Epithelial cell of proximal tubule (primary cell): ENCODE measurements at regions not wholly inside any gene's neighbourhood (a gene's known extent, or its start where the extent isn't known, plus 50 kb on each side); places are given as distances from the start of the nearest gene placed in this dataset.
A peak's percentile ranks its signal among the peaks of the same experiment; 100 is the strongest.
"Not testable (repeated sequence)": the region's sequence is repeated elsewhere in the genome, so short reads cannot be mapped to it uniquely, and the experiment has no call there.

ENCODE experiments used
- DNase-seq: peaks from one replicate; pipeline ENCODE4 v3.0.0-alpha.2; 2011; ENCODE audit warnings: low read depth
- H3K4me3 ChIP-seq: 2 replicates; pipeline ENCODE4 v1.5.1; 2011; ENCODE audit warnings: low read depth, mild to moderate bottlenecking, low read length
- TF ChIP-seq, protein P1 (sequence below): conservative IDR thresholded peaks from 2 replicates; pipeline ENCODE4 v1.5.1; 2012; ENCODE audit warnings: low read depth, mild to moderate bottlenecking, low read length

DNA sequence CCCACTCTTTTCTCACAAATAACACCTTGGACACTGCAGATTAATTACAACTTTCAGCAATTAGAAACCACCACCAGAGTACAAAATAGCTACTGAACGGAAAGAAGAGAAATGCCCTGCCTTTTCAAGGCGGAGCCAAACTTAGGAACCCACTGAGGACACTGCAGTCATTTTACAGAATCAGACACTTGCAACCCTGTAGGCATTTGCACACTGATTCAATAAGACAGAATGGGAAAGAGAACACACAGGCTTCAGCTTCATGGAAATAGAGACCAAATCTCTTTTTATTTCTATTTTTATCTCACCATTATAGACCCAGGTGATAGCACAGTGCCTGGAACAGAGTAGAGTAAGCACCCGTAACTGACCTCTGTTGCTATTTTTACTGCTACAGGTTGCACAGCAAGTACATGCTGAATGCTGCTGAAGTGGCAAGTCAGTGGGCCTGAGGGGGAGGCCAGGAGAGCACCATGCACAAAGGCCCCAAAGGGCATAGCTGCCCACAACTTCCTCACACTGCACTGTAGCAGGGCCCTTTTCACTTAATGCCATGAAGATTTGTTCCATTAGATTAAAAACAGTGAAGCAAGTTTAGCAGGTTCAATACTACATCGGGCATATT, 50.7 kb upstream of the EDARADD start:
- no peak overlapping the region for H3K4me3 ChIP-seq
- TF ChIP-seq, protein P1, sequence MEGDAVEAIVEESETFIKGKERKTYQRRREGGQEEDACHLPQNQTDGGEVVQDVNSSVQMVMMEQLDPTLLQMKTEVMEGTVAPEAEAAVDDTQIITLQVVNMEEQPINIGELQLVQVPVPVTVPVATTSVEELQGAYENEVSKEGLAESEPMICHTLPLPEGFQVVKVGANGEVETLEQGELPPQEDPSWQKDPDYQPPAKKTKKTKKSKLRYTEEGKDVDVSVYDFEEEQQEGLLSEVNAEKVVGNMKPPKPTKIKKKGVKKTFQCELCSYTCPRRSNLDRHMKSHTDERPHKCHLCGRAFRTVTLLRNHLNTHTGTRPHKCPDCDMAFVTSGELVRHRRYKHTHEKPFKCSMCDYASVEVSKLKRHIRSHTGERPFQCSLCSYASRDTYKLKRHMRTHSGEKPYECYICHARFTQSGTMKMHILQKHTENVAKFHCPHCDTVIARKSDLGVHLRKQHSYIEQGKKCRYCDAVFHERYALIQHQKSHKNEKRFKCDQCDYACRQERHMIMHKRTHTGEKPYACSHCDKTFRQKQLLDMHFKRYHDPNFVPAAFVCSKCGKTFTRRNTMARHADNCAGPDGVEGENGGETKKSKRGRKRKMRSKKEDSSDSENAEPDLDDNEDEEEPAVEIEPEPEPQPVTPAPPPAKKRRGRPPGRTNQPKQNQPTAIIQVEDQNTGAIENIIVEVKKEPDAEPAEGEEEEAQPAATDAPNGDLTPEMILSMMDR = no peak
- DNase-seq = no peak

DNA sequence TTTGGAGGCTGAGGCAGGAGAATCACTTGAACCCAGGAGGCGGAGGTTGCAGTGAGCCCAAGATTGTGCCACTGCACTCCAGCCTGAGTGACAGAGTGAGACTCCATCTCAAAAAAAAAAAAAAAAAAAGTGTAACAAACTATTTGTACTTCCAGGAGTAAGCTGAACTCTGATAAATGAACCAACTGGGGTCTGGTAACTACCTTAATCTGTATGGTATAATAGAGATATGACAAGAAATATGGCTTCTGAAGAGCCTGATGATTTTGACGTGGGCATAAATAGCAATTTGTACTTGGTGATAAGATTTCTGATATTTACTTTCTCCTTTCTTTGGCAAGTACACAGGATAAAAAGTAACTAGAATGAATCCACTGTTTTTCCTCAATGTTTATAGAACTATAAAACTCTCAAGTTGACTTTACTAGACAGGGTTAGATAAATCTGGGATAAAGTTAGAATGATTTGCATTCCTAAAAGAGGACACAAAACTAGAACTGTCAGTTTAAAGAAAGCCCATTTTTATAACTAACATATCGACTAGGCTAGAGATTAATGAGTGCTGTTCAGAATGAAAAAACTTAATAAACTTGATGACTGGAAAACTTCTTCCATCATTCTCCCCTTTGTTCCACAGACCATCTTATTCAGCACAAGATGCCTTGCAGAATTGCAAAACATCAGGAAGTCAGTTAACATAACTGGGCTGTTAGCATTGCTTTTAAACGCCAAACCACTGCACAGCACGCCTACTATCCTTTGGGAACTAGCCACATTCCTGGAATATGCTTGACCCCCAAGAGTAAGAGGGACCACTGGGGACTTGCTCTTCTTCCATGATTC, 51.5 kb upstream of the EDARADD start:
- TF ChIP-seq, protein P1 = no peak
- no peak for DNase-seq
- no peak overlapping the region for H3K4me3 ChIP-seq

DNA sequence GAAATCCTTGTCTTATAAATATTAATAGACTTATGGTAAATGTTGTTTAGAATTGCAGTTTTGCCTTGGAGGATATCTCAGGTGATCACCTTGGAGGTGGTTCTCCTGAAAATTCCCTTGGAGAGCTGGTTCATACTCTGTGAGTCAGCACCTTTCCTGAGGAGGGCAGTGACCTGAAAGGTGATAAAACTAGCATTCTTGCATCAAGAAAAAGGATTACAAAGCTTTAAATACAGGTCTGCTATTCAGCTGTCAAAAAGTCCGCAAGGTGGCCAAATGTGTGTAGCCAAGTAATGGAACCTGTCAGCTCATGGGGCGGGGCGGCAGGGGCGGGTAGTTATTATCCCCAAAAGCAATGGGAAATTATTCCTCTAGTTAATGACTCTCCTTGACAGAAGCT, 52.8 kb upstream of the EDARADD start:
- H3K4me3 ChIP-seq = no peak overlapping the region
- no peak for DNase-seq
- TF ChIP-seq, protein P1 = no peak

DNA sequence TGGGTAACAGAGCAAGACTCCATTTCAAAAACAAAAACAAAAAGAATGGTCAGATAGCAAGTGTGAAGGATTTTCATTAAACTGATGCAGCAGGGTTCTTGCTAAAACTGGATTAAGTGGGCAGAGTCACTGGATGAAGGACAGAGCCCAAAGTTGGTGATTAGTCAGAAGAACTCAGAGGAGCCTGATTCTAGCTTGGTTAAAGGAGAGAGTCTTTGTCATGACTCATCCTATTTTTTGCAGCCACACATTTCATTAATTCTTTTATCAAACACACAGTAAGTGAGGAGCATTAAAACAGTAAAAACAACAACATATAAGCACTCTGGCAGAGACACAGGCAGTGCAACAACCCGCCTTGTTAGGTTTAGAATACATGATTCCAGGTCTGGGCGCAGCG, 56.0 kb upstream of the EDARADD start:
- TF ChIP-seq, protein P1 = no peak
- H3K4me3 ChIP-seq = no peak overlapping the region
- peak; percentile 6 for DNase-seq

DNA sequence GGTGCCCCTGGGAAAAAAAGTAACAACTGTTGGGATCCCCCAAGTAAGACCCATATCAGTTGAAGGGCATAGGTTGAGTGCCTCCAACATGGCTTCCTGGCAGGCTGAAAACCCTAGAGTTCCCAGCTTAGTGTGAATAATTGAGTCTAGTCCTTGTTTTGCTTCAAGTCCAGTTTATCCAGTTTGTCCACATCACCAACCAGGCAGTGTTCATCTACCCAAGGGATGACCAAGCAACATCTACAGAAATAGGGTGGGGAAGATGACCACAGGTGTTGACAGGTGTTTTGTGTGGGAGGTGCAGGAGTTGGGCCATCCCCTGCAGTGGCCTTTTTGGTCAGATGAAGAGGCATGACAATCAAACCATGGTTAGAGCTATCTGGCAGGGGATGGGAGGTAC, 54.3 kb upstream of the ERO1B start:
- TF ChIP-seq, protein P1 = no peak
- no peak overlapping the region for H3K4me3 ChIP-seq
- no peak for DNase-seq

DNA sequence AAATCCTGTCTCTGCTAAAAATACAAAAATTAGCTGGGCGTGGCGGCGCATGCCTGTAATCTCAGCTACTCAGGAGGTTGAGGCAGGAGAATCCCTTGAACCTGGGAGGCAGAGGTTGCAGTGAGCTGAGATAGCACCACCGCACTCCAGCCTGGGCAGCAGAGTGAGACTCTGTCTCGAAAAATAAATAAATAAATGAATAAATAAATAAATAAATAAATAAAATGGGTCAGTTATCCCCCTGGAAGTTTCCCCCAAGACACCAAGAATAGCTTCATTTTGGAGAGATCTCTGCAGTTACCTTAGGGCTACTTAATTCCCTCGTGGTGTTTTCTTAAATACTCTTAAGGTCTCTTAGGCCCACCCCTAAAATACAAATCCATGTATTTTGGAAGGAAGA, 53.9 kb upstream of the ERO1B start:
- DNase-seq, H3K4me3 ChIP-seq: not testable (repeated sequence)

DNA sequence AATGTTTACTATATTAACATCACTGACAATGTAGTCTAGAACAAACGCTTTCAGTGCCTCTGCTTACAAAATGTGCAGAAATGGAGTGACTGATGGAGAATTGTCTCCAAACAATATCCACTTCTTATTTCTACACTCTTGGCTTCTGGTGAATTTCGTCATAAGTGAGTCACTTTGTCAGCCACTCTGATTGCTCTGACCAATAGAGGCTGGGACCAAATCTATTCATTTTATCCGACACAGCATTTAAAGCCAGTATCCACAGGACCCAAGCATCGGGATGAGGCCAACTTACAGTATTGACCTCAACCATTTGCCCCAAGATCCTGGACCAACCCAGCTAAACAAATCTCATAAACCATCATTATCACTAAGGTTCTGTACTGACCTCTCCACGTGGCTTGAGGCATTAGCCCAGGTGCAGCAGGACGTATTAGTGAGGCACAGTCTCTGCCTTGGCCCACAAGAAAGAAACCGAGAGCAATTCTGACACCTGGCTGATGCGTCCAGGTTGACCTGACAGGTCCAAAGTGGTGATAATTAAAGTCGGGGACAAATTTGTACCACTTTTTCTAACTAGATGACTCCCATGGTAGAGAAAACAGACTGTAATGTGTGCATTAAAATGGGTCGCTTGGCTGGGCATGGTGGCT, 53.3 kb upstream of the ERO1B start:
- no peak for DNase-seq
- H3K4me3 ChIP-seq = no peak overlapping the region
- TF ChIP-seq, protein P1 = no peak
